Fibroblast of lung (primary cell): ENCODE measurements at regions not wholly inside any gene's neighbourhood (a gene's known extent, or its start where the extent isn't known, plus 50 kb on each side); places are given as distances from the start of the nearest gene placed in this dataset.

Experiments used
- CTCF ChIP-seq, 2 donors: IDR thresholded peaks in 1 of 2; conservative IDR thresholded peaks in 1 of 2; 1 replicate in 1 of 2; 2 replicates in 1 of 2; pipeline ENCODE4 v1.5.1; 2011 to 2012; ENCODE audit warnings: low read length in 2 of 2, control low read depth in 1 of 2, inconsistent platforms in 1 of 2, low read depth in 1 of 2, mild to moderate bottlenecking in 1 of 2
- EZH2 ChIP-seq: IDR thresholded peaks from 2 replicates; pipeline ENCODE4 v1.5.1; 2012; ENCODE audit warnings: low read length, control low read depth, mild to moderate bottlenecking; ENCODE audit errors: missing control alignments

DNA sequence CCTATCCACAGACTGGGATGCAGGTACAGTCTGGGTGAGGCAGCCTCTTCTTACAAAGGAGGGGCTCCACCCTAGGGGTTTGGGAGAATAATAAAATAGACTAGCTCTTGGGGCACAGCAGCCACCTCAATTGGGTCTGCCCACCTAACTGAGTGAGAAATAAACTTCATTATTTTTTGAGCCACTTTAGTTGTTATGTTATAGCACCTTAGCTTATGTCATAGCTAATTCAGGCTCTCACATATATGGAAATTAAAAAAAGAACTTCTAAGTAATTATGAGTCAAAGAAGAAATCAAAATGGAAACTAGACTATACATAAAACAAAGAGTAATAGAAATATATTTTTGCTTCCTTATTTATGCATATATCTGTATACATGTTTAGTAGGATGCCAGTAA is 318.5 kb upstream of the B3GALT2 start:
- TF ChIP-seq CTCF (conservative IDR thresholded peaks at IDR 0.05 in 1 of 2, IDR thresholded peaks at IDR 0.05 in 1 of 2; ENCODE audit: low read depth in 1 of 2, low read length in 2 of 2) (no peak), EZH2 (no peak)
